HepG2 (cell line): ENCODE measurements at regions not wholly inside any gene's neighbourhood (a gene's known extent, or its start where the extent isn't known, plus 50 kb on each side); places are given as distances from the start of the nearest gene placed in this dataset.

ENCODE experiments used
- CBFB ChIP-seq: sonication (generic); formaldehyde crosslinking; IDR thresholded peaks from 2 replicates; pipeline ENCODE4 v1.4.0; 2020; ENCODE audit warnings: missing genetic modification reagents
- CTCF ChIP-seq: sonication (generic); formaldehyde crosslinking; IDR thresholded peaks from 2 replicates; pipeline ENCODE4 v1.5.0; 2020; ENCODE audit warnings: mild to moderate bottlenecking, missing genetic modification reagents, moderate library complexity
- PAX8 ChIP-seq: sonication (generic); formaldehyde crosslinking; IDR thresholded peaks from 2 replicates; pipeline ENCODE4 v1.8.0; 2022; ENCODE audit warnings: mild to moderate bottlenecking, missing genetic modification reagents, borderline replicate concordance
- ZNF570 ChIP-seq: sonication (generic); formaldehyde crosslinking; IDR thresholded peaks from 2 replicates; pipeline ENCODE4 v1.4.0; 2020; ENCODE audit warnings: mild to moderate bottlenecking, missing genetic modification reagents, borderline replicate concordance

GRCh38 chr5:2143088-2143487, 260.4 kb upstream of the IRX4 start:
- TF ChIP-seq CBFB (no peak), PAX8 (no peak), CTCF (CRISPR knock-in tag) (no peak), ZNF570 (no peak)
